Keratinocyte (primary cell): ENCODE measurements at regions not wholly inside any gene's neighbourhood (a gene's known extent, or its start where the extent isn't known, plus 50 kb on each side); places are given as distances from the start of the nearest gene placed in this dataset.

ENCODE experiments used
- CTCF ChIP-seq, 3 experiments: IDR thresholded peaks in 1 of 3; conservative IDR thresholded peaks in 1 of 3; optimal IDR thresholded peaks in 1 of 3; 2 replicates in 2 of 3; 3 replicates in 1 of 3; pipeline versions ENCODE3 to v1.5.1; 2011; ENCODE audit warnings: low read length in 3 of 3, mild to moderate bottlenecking in 3 of 3, moderate library complexity in 2 of 3, control low read depth in 1 of 3, inconsistent platforms in 1 of 3; ENCODE audit not compliant: insufficient read depth in 2 of 3; ENCODE audit errors: extremely low read depth in 1 of 3
- EZH2 ChIP-seq: IDR thresholded peaks from one replicate; pipeline ENCODE4 v1.6.1; 2012; ENCODE audit warnings: inconsistent platforms, mild to moderate bottlenecking, low read length, moderate library complexity

GRCh38 chr13:97548138-97548537, 114.2 kb downstream of the RAP2A start:
- no peak for TF ChIP-seq CTCF (optimal IDR thresholded peaks at IDR 0.05 in 1 of 3, IDR thresholded peaks at IDR 0.05 in 1 of 3, conservative IDR thresholded peaks at IDR 0.05 in 1 of 3; ENCODE audit: extremely low read depth in 1 of 3, insufficient read depth in 2 of 3, low read length in 3 of 3)
- TF ChIP-seq EZH2 = no peak
